ENCODE measurements at regions not wholly inside any gene's neighbourhood (a gene's known extent, or its start where the extent isn't known, plus 50 kb on each side); places are given as distances from the start of the nearest gene placed in this dataset.

GRCh38 chr12:126700096-126700495 lies 1566.9 kb upstream of the TMEM132C start:
- CTCF ChIA-PET, result no interaction called here

GRCh38 chr12:126704609-126705008 lies 1562.4 kb upstream of the TMEM132C start:
- no peaks in the 10 kb centered on the region for H3K27me3 Mint-ChIP-seq (ENCODE audit: unreplicated experiment)
- H3K4me3 Mint-ChIP-seq (ENCODE audit: low read depth, unreplicated experiment), result no peak overlapping the region
- CTCF ChIA-PET, result no interaction called here
- no TSS peak for BruUV-seq (replicated peaks)
- peak; percentile 11 for DNase-seq
- intact Hi-C loops (cut with micrococcal nuclease; ENCODE audit: unreplicated experiment), result loop anchor here (1.0 to 10.0 kb wide), 2 partner anchors 170 to 1171 kb away; no protein-coding TSS in a partner anchor
- H3K27ac Mint-ChIP-seq (ENCODE audit: unreplicated experiment), result no peak overlapping the region
- H3K4me1 Mint-ChIP-seq (ENCODE audit: low read depth, unreplicated experiment), result no peaks in the 10 kb centered on the region
- no peaks in the 10 kb centered on the region for H3K36me3 Mint-ChIP-seq (ENCODE audit: insufficient read depth, unreplicated experiment)
- H3K9me3 Mint-ChIP-seq (ENCODE audit: low read depth, unreplicated experiment), result peaks cover 4% of the 10 kb centered on the region
- no peak for TF ChIP-seq CTCF (IDR thresholded peaks at IDR 0.05; ENCODE audit: unreplicated experiment)

More at GRCh38 chr12:126700096-126700495, 1566.9 kb upstream of the TMEM132C start:
- H3K27ac Mint-ChIP-seq (ENCODE audit: unreplicated experiment), result no peak overlapping the region
- DNase-seq, result no peak
- TF ChIP-seq CTCF (IDR thresholded peaks at IDR 0.05; ENCODE audit: unreplicated experiment), result no peak
- intact Hi-C loops (cut with micrococcal nuclease; ENCODE audit: unreplicated experiment), result loop anchor here (10.0 kb wide), 1 partner anchor 175 kb away; no protein-coding TSS in a partner anchor
- no peaks in the 10 kb centered on the region for H3K4me1 Mint-ChIP-seq (ENCODE audit: low read depth, unreplicated experiment)
- H3K27me3 Mint-ChIP-seq (ENCODE audit: unreplicated experiment), result peaks cover 21% of the 10 kb centered on the region
- peaks cover 9% of the 10 kb centered on the region for H3K9me3 Mint-ChIP-seq (ENCODE audit: low read depth, unreplicated experiment)
- BruUV-seq (replicated peaks), result no TSS peak
- no peak overlapping the region for H3K4me3 Mint-ChIP-seq (ENCODE audit: low read depth, unreplicated experiment)
- no peaks in the 10 kb centered on the region for H3K36me3 Mint-ChIP-seq (ENCODE audit: insufficient read depth, unreplicated experiment)

GRCh38 chr12:126706300-126706699 lies 1560.7 kb upstream of the TMEM132C start:
- DNase-seq, result peak; percentile 6
- no peaks in the 10 kb centered on the region for H3K4me1 Mint-ChIP-seq (ENCODE audit: low read depth, unreplicated experiment)
- BruUV-seq (replicated peaks), result no TSS peak
- no peaks in the 10 kb centered on the region for H3K27me3 Mint-ChIP-seq (ENCODE audit: unreplicated experiment)
- H3K4me3 Mint-ChIP-seq (ENCODE audit: low read depth, unreplicated experiment), result no peak overlapping the region
- intact Hi-C loops (cut with micrococcal nuclease; ENCODE audit: unreplicated experiment), result loop anchor here (10.0 kb wide), 1 partner anchor 169 kb away; no protein-coding TSS in a partner anchor
- H3K9me3 Mint-ChIP-seq (ENCODE audit: low read depth, unreplicated experiment), result peaks cover 2% of the 10 kb centered on the region
- no peak overlapping the region for H3K27ac Mint-ChIP-seq (ENCODE audit: unreplicated experiment)
- CTCF ChIA-PET, result no interaction called here
- no peaks in the 10 kb centered on the region for H3K36me3 Mint-ChIP-seq (ENCODE audit: insufficient read depth, unreplicated experiment)
- TF ChIP-seq CTCF (IDR thresholded peaks at IDR 0.05; ENCODE audit: unreplicated experiment), result no peak

- CTCF ChIA-PET, result no interaction called here
- Mint-ChIP-seq H3K4me3 (ENCODE audit: low read depth, unreplicated experiment) (no peak overlapping the region), H3K4me1 (ENCODE audit: low read depth, unreplicated experiment) (no peaks in the 10 kb centered on the region), H3K9me3 (ENCODE audit: low read depth, unreplicated experiment) (peaks cover 2% of the 10 kb centered on the region), H3K27ac (ENCODE audit: unreplicated experiment) (no peak overlapping the region), H3K36me3 (ENCODE audit: insufficient read depth, unreplicated experiment) (no peaks in the 10 kb centered on the region), H3K27me3 (ENCODE audit: unreplicated experiment) (no peaks in the 10 kb centered on the region)
- no peak for DNase-seq
- BruUV-seq (replicated peaks), result no TSS peak
- no peak for TF ChIP-seq CTCF (IDR thresholded peaks at IDR 0.05; ENCODE audit: unreplicated experiment)
- intact Hi-C loops (cut with micrococcal nuclease; ENCODE audit: unreplicated experiment), result loop anchor here (10.0 kb wide), 1 partner anchor 166 kb away; no protein-coding TSS in a partner anchor
Observed at GRCh38 chr12:126708492-126708896, 1558.5 kb upstream of the TMEM132C start.
